Right lobe of liver (tissue), 6 donors: ENCODE measurements at regions not wholly inside any gene's neighbourhood (a gene's known extent, or its start where the extent isn't known, plus 50 kb on each side); places are given as distances from the start of the nearest gene placed in this dataset.

Experiments
- ATAC-seq, 4 donors: fragments of 200-7000 bp; cut with Tn5 transposase; one replicate each; pipeline ENCODE4 v1.9.1; 2020; ENCODE audit warnings: mild to moderate bottlenecking in 4 of 4, moderate library complexity in 4 of 4
- DNase-seq, 3 donors: peaks; one replicate each; pipeline ENCODE4 v3.0.0-alpha.2; 2020
- H3K27ac ChIP-seq, 3 donors: fragments of 200-600 bp; one replicate each; pipeline ENCODE4 v1.8.0; 2022
- H3K27me3 ChIP-seq, 2 donors: fragments of 200-600 bp; one replicate each; pipeline ENCODE4 v1.8.0; 2022
- H3K36me3 ChIP-seq, 4 donors: fragments of 200-600 bp; sonication (generic) in 1 of 4; one replicate each; pipeline versions ENCODE4 v1.5.1 to v1.8.0; 2017 to 2022; ENCODE audit warnings: control low read depth in 1 of 4
- H3K4me1 ChIP-seq, 4 donors: fragments of 200-600 bp; sonication (generic) in 1 of 4; one replicate each; pipeline versions ENCODE4 v1.5.1 to v1.8.0; 2017 to 2022; ENCODE audit warnings: control low read depth in 1 of 4
- H3K4me3 ChIP-seq, 3 donors: fragments of 200-600 bp; one replicate each; pipeline ENCODE4 v1.8.0; 2022
- H3K9me3 ChIP-seq, 4 donors: fragments of 200-600 bp; sonication (generic) in 1 of 4; one replicate each; pipeline versions ENCODE4 v1.5.1 to v1.8.0; 2017 to 2022; ENCODE audit warnings: control low read depth in 1 of 4
- CTCF ChIP-seq, 4 donors: fragments of 200-600 bp in 3 of 4; fragments of 450-650 bp in 1 of 4; IDR thresholded peaks; one replicate each; pipeline versions ENCODE4 v1.5.1 to v1.8.0; 2016 to 2022; ENCODE audit warnings: antibody characterized with exemption in 4 of 4, mild to moderate bottlenecking in 2 of 4
- POLR2A ChIP-seq: fragments of 450-650 bp; IDR thresholded peaks from one replicate; pipeline ENCODE4 v1.6.1; 2017; ENCODE audit warnings: antibody characterized with exemption, mild to moderate bottlenecking
- WGBS: methylation state at CpG from one replicate; pipeline ENCODE4 v1.1.6; 2018; ENCODE audit warnings: low coverage, low lambda C conversion rate; ENCODE audit not compliant: insufficient coverage; ENCODE audit errors: missing lambda C conversion rate; 5-methylcytosine and 5-hydroxymethylcytosine counted together
- intact Hi-C, 2 donors: fragments of 100-400 bp; cut with DNase I; formaldehyde crosslinking; loops; one replicate each; pipeline versions ENCODE4 v1.11.2 to v1.14.1; 2022
- donor health status: DM: no; HTN: yes; CAD: no.
- donor health status: DM: no; HTN: no; CAD: no.
- donor health status: DM: no; HTN: no; CAD: no.
- donor health status: DM: no; HTN: yes; CAD: no.
- donor health status: DM: no; HTN: yes; CAD: no.

GRCh38 chr5:155270725-155271124, 257.2 kb downstream of the KIF4B start:
- no peak for TF ChIP-seq POLR2A
- ATAC-seq (no peak), DNase-seq (no peak)
- intact Hi-C loops, result no loop called here
- 46% methylated on average over 3 of the region's 3 CpGs for WGBS
- Histone ChIP-seq H3K9me3 (no peaks in the 10 kb centered on the region), H3K27me3 (no peaks in the 10 kb centered on the region), H3K4me1 (peaks cover 0 to 6% (median 0%) of the 10 kb centered on the region in 4 donors), H3K36me3 (no peaks in the 10 kb centered on the region), H3K4me3 (no peak overlapping the region), H3K27ac (no peak overlapping the region)

GRCh38 chr5:155274484-155274883, 260.9 kb downstream of the KIF4B start:
- Histone ChIP-seq H3K4me3 (no peak overlapping the region), H3K27ac (no peak overlapping the region), H3K4me1 (peaks cover 0 to 6% (median 0%) of the 10 kb centered on the region in 4 donors), H3K27me3 (no peaks in the 10 kb centered on the region), H3K36me3 (no peaks in the 10 kb centered on the region), H3K9me3 (no peaks in the 10 kb centered on the region)
- intact Hi-C loops, result no loop called here
- DNase-seq (peak in 1 of 3 donors; percentile 20), ATAC-seq (peak; percentile 55 to 94 (median 76))
- TF ChIP-seq CTCF (IDR thresholded peaks at IDR 0.05) (no peak), POLR2A (no peak)
- WGBS, result 2% methylated on average over 4 of the region's 5 CpGs

- TF ChIP-seq CTCF (IDR thresholded peaks at IDR 0.05) (no peak), POLR2A (no peak)
- no peaks in the 10 kb centered on the region for H3K9me3 ChIP-seq
- ATAC-seq, result no peak
- H3K27ac ChIP-seq, result no peak overlapping the region
- no peak overlapping the region for H3K4me3 ChIP-seq
- intact Hi-C loops, result no loop called here
- peaks cover 0 to 6% (median 0%) of the 10 kb centered on the region in 4 donors for H3K4me1 ChIP-seq
- H3K36me3 ChIP-seq, result no peaks in the 10 kb centered on the region
- no peaks in the 10 kb centered on the region for H3K27me3 ChIP-seq
- DNase-seq, result no peak
- WGBS, result 76% methylated on average over 6 of the region's 6 CpGs
Measured at GRCh38 chr5:155275222-155275621, 261.7 kb downstream of the KIF4B start.

GRCh38 chr5:155276231-155276630, 262.7 kb downstream of the KIF4B start:
- Histone ChIP-seq H3K4me1 (peaks cover 0 to 6% (median 0%) of the 10 kb centered on the region in 4 donors), H3K36me3 (no peaks in the 10 kb centered on the region), H3K27me3 (no peaks in the 10 kb centered on the region), H3K4me3 (no peak overlapping the region), H3K27ac (no peak overlapping the region), H3K9me3 (no peaks in the 10 kb centered on the region)
- TF ChIP-seq POLR2A, result no peak
- TF ChIP-seq CTCF (IDR thresholded peaks at IDR 0.05), result no peak
- DNase-seq (no peak), ATAC-seq (no peak)
- WGBS, result 67% methylated on average over 3 of the region's 3 CpGs
- intact Hi-C loops, result no loop called here

DNA sequence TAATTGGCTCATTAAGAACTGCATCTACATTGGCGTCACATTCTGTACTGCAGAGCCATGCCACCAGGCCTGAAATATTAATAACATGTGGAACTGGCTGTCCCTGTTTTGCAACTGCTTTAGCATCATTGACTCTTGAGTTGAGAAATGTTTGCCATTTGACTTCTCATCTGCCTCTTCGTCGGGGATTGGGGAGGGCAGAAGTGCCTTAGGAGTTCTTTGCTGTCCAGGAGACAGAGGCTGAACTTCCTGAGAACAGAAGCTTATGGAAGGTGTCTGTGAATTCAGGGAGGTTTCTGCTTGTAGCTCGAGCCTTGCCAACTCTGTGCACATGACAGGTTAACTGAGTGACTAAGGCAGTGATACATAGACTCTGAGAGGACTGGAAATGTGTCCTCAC, 265.0 kb downstream of the KIF4B start:
- Histone ChIP-seq H3K36me3 (no peaks in the 10 kb centered on the region), H3K4me3 (no peak overlapping the region), H3K27me3 (no peaks in the 10 kb centered on the region), H3K9me3 (no peaks in the 10 kb centered on the region), H3K27ac (no peak overlapping the region), H3K4me1 (peaks cover 0 to 6% (median 0%) of the 10 kb centered on the region in 4 donors)
- TF ChIP-seq CTCF (IDR thresholded peaks at IDR 0.05) (no peak), POLR2A (no peak)
- no peak for DNase-seq
- intact Hi-C loops, result no loop called here
- no peak for ATAC-seq
- WGBS, result 53% methylated on average over 3 of the region's 4 CpGs
